ENCODE measurements at regions not wholly inside any gene's neighbourhood (a gene's known extent, or its start where the extent isn't known, plus 50 kb on each side); places are given as distances from the start of the nearest gene placed in this dataset.

GRCh38 chrX:42070866-42071265 lies 147.5 kb upstream of the CASK start:
- TF ChIP-seq CTCF (conservative IDR thresholded peaks at IDR 0.05; ENCODE audit: low read length) (no peak), EZH2phosphoT487 (IDR thresholded peaks at IDR 0.05; ENCODE audit: borderline replicate concordance) (no peak)

All from Loucy (cell line).